GM03348 (cell line): ENCODE measurements at regions not wholly inside any gene's neighbourhood (a gene's known extent, or its start where the extent isn't known, plus 50 kb on each side); places are given as distances from the start of the nearest gene placed in this dataset.
A peak's percentile ranks its signal among the peaks of the same experiment; 100 is the strongest.

Experiments used
- DNase-seq: peaks from one replicate; pipeline ENCODE4 v3.0.0; 2012; ENCODE audit warnings: low spot score

GRCh38 chr4:43987331-43987944 is 461.2 kb downstream of the KCTD8 start:
- no peak for DNase-seq

GRCh38 chr4:43990551-43990950 is 458.1 kb downstream of the KCTD8 start:
- no peak for DNase-seq

DNA sequence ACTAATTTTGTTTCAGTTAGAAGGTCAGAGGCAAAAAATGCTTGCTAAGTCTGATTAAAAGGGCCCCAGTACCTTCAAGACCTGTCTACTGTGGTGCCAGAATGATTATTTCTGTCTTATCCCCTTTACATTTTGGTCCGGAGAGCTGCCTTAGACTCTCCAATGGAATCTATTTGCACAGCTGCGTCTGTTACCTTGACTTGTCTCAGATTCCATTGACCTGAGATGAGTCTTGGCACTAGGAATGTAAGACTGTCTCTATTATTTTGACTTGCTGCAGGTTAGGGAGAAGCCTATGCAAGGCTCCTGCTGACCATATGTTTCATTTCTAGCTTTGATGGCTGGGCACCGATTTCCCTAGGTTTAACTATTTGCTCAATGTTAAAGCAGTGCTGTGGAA is 457.6 kb downstream of the KCTD8 start:
- DNase-seq: no peak

DNA sequence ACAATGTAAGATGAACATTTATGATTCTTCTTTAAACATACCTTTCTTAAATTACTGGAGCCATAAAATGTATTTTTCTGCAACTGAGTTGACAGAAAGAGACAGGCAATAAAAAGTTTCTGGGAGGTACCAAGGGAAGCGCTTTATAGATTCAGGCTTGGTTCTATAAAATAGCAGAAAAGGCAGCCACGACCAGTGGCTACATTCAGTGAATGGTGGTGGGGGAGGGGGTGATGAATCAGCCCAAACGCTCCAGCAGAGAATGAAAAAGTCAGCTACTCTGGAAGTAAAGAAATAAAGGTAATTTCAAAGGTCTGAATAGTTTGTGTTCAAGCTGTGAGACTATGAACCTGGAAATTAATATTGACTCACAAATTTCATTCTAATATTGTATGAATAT is 456.1 kb downstream of the KCTD8 start:
- DNase-seq: no peak

- no peak for DNase-seq
These were observed 455.3 kb downstream of the KCTD8 start for GRCh38 chr4:43993196-43993902.

GRCh38 chr4:43999669-44000068 is 448.9 kb downstream of the KCTD8 start:
- no peak for DNase-seq

- no peak for DNase-seq
These were observed 446.2 kb downstream of the KCTD8 start for GRCh38 chr4:44002368-44002767.

DNA sequence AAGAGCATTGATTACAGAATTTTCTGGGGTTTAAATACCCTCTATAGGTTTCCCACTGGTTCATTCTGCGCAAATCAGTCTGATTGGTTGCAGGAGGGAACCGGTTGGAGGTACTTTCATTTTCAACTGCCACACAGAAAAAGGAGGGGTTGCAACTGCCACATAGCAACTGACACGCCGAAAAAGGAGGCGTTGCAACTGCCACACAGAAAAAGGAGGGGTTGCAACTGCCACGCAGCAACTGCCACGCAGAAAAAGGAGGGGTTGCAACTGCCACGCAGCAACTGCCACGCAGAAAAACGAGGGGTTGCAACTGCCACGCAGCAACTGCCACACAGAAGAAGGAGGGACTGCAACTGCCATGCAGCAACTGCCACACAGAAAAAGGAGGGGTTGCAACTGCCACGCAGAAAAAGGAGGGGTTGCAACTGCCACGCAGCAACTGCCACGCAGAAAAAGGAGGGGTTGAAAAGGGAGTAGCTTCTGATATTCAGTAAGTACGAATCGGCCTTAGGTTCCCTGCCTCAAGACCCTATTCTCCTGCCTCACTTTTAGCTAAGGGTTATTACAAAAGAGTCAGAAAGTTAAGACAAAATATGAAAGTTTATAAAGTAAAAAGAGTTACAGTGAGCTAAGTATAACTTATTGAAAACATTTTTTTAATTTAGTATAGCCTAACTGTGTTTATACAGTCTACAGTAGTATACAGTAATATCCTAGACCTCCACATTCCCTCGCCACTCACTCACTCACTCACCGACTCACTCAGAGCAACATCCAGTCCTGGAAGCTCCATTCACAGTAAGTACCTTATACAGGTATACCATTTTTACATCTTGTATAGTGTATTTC is 431.8 kb downstream of the KCTD8 start:
- DNase-seq: peak; percentile 3

- DNase-seq: no peak
These were observed 431.2 kb downstream of the KCTD8 start for GRCh38 chr4:44017422-44017739.

- no peak for DNase-seq
These were observed 428.9 kb downstream of the KCTD8 start for GRCh38 chr4:44019721-44020120.

- no peak for DNase-seq
These were observed 423.1 kb downstream of the KCTD8 start for GRCh38 chr4:44025376-44026020.

- DNase-seq: no peak
These were observed 409.8 kb downstream of the KCTD8 start for GRCh38 chr4:44038811-44039210.

DNA sequence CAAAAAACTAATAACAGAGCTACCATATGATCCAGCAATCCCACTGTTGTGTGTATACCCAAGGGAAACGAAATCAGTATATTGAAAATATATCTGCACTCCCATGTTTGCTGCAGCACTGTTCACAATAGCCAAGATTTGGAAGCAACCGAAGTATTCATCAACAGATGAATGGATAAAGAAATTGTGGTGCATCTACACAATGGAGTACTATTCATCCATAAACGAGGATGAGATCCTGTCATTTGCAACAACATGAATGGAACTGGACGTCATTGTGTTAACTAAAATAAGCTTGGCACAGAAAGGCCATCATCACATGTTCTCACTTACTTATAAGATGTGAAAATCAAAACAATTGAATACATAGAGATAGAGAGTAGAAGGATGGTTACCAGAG is 402.1 kb downstream of the KCTD8 start:
- DNase-seq: no peak

GRCh38 chr4:44056721-44057151 is 391.9 kb downstream of the KCTD8 start:
- DNase-seq: no peak

DNA sequence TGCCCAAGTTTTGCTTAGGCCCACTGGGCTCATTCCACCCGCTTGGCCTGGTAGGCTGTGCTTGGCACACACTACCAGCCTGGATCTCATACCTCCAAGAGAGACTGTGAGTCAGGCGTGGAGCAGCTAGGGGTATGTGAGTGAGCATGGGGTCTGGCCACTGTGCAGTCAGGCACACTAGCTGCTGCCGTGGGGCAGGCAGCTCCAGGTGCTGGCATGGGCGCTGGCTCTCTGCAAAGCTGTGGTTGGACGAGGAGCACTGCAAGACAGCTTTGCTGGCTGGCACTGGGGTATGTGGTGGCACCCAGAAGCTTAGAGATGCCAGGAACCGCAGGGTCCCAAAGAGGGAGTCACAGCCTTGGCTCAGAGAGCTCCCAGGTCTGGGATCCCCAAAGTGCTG is 377.8 kb downstream of the KCTD8 start:
- no peak for DNase-seq

GRCh38 chr4:44071959-44072955 is 376.4 kb downstream of the KCTD8 start:
- DNase-seq: no peak

GRCh38 chr4:44086753-44087152 is 361.9 kb downstream of the KCTD8 start:
- no peak for DNase-seq

DNA sequence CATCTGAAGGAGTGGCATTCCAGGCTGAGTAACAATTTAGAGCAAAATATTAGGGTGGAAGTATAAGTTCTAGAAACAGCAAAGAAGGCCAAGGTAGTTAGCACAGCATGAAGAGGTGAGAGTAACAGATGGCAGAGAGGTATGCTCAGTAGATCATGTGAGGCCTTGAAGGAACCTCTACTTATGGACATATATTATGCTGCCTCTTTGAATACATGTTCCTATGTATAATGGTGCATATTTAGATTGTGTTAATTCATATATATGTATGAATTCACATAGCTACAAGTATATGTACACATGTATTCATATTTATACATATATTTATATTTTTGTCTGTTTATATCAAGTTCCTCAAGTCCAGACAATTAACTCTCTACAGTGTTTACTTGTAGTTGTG is 355.2 kb downstream of the KCTD8 start:
- no peak for DNase-seq

DNA sequence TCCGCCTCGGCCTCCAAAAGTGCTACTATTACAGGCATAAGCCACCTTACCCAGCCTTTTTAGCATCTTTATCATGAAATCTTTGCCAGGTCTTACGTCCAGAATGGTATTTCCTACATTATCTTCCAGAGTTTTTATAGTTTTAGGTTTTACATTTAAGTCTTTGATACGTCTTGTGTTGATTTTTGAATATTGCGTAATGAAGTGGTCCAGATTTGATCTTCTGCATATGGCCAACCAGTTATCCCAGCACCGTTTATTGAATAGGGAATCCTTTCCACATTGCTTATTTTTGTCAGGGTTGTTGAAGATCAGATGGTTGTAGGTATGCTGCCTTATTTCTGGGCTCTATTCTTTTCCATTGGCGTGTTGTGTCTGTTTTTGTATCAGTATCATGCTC is 349.6 kb downstream of the KCTD8 start:
- DNase-seq: no peak

DNA sequence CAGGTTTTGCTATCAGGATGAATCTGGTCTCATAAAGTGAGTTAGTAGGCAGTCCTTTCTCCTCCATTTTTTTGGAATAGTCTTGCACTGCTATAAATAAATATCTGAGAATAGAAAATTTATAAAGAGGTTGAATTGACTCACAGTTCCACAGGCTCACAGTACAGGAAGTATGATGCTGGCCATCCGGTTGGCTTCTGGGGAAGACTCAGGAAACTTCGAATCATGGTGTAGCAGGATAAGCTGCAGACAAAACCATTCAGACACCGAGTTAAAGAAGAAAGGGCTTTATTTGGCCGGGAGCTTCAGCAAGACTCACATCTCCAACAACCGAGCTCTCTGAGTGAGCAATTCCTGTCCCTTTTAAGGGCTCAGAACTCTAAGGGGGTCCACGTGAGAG is 348.2 kb downstream of the KCTD8 start:
- DNase-seq: no peak

DNA sequence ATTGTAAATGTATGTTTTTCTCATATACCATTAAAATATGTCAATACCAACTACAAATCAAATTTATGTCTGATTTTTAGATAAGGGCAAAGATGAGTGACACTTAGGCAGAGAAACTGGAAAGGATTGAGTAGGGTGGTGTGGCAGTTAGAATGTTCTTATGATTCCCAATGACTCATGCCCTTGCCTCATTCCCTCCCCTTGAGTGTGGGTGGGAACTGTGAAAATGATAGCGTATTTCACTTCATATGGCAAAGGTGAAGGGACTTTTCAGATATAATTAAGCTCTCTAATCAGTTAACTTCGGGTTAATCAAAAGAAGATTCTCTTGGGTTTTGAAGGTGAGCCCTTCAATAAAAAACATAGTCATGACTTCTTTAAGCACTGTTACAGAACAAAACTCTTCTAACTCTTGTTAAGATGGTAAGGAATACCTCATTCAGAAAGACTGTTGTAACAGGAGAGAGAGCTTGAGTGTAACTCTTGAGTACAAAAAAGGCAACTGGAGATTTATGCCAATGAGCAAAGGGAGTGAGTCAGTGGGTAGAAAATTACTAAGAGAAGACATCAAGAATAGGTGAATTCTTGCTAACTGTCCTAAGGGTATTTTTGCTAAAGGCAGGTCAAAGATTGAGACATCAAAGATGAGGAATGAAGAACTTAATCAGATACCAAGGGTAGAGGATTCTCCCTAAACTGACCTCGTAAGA is 329.5 kb downstream of the KCTD8 start:
- DNase-seq: no peak
